GM19328 (cell line): ENCODE measurements at regions not wholly inside any gene's neighbourhood (a gene's known extent, or its start where the extent isn't known, plus 50 kb on each side); places are given as distances from the start of the nearest gene placed in this dataset.
"Not testable (repeated sequence)": the region's sequence is repeated elsewhere in the genome, so short reads cannot be mapped to it uniquely, and the experiment has no call there.

ENCODE experiments used
- ATAC-seq: cut with Tn5 transposase; IDR thresholded peaks from one replicate; pipeline ENCODE4 v1.9.1; 2021; ENCODE audit warnings: mild to moderate bottlenecking, moderate library complexity; ENCODE audit not compliant: unreplicated experiment

DNA sequence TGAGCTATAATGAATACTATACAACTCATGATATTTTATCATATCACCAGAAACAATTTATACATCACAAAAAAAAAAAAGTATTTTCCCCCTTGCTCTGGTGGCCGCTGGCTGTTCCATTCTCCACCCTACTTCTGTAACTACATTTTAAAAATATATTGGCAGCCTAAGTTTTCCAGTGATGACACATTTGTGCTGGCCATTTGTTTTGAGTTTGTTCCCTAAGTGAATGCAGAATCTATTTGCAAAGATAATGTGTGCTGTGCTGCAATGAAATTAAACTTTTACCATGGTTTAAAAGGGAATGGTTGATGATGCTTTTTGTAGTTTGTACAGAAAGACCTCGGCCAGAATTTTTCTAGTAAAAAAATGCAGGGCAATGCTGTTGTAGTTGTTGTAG, 1092.8 kb downstream of the TMTC2 start:
- no peak for ATAC-seq

DNA sequence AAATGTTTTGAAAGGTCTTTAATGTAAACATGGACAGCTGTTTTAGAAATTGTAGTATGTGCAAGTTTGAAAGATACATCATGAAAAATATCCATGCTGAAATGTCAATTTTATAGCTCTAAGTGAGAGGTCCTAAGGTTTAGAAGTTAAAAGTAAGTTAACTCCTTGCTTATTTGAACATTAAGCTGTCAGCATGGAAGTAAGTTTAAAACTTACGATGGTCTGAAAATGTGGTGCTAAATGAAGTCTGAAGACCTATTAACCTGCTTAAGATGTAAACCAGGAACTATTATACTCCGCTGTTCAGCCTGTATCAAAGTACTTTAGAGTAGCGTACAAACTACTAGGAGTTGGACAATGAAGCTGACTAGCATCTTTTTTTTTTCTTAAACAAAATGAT, 1082.4 kb downstream of the TMTC2 start:
- no peak for ATAC-seq

DNA sequence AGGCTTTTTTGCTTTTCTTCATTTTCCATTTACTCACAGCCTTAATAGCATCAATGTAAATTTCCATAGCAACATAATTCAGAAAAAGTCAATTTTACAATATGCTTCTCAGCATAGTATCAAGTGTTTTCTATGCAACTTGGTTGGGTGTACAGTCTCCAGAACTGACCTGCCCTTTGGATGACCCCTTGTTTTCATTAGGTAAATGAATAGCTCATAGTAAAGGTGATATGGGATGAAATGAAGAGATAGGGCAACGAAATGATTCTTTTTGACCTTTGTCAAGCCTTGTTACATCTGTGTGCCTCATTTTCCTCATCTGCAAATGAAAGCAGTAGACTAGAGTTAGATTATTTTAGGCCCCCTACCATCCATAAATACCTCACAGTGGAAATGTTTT, 1081.0 kb downstream of the TMTC2 start:
- ATAC-seq = no peak

DNA sequence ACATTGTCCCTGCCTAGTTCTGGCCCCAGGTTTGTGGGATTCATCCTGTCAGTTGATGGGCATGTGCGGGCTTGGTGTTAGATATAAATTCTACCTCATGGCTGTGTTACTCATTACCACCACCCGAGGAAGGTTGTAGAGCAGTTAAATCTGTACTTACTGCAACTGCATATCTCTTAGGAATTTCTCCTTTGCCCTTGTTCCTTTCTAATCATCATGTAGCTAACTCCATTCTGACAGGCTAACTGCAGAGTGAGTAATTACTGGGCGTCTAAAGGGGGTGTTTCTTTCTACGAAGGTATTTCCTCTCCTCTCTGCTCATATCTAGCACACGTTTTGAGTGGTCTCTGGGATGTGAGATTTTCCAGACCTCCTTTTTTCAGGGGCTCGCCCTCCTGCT, 1076.7 kb downstream of the TMTC2 start:
- ATAC-seq = no peak

DNA sequence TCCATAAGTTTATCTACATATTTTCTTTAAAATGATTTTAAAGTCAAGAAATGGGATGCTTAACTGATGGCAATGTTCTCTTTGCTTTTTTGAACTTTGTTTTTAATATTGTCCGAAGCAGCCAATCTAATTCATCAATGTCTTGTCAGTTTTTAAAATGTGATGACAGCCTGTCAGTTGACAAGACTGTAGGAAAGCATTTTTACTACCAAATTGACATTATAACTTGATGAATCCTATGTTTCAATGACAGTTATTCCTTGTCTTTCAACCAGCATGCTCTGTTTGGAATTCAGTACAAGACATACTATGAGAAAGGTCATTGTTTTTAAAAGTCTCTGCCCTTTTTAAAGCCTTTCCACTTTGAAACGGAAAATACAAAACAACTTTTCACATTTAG, 1073.2 kb downstream of the TMTC2 start:
- no peak for ATAC-seq

DNA sequence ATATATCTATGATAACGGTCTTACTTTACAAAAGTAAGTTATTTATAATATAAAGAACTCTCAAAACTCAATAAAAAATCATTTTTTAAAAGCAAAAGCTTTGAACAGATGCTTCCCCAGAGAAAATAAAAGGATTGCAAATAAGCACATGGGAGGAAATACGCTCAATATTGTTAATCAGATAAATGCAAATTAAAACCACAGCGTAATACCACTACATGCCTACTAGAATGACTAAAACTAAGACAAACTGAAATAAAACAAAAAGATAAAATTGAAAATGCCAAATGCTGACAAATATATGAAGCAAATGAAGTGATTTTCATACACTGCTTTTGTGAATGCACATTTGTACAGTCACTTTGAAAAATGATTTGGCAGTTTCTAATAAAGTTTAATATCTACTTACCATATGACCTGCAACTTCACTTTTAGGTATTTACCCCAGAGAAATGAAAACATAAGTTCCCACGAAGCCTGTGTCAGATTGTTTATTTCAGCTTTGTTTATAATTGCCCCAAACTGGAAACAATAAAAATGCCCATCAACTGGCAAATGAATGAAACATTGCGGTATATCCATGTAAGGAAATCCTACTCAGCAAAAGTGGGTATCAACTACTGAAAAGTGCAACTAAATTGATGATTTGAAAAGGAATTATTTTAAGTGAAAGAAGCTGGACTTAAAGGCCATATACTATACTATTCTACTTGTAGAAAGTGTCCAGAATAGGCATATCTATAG, 1072.4 kb downstream of the TMTC2 start:
- ATAC-seq = no peak

DNA sequence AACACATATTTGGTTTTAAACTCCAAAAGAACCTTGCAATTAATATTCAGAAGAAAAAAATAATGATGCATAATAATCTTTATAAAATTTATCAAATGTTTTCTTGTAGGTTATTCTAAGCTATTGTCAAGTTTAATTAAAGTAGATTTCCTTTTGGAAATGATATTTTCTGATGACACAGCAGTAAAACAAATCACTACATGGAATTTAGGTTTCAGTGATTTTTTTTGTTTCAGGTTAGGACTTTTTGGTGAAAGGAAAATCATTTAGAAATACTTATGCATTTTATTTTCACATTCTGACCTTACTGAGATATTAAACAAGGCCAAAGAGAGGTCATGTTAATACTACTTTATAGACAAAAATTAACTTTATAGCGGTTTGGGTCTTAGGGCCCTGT, 1067.2 kb downstream of the TMTC2 start:
- ATAC-seq = no peak

DNA sequence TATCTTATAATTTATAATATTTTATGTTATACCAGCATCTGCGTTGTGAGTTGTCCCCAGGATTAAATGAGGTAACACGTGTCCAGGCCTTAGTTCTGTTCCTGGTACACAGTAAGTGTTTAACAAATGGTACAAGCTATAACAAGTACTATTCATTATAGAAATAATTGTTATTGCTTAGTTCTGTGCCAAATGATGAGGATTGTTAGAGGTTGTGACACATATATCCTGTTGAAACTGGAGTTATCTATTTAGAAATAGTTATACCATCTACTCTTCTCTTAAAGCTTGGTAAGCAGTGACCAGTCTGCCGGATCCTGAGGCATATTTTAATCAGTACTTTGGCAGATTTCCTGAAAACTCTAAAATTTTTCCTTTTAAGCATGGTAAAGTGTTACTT, 1066.5 kb downstream of the TMTC2 start:
- no peak for ATAC-seq

DNA sequence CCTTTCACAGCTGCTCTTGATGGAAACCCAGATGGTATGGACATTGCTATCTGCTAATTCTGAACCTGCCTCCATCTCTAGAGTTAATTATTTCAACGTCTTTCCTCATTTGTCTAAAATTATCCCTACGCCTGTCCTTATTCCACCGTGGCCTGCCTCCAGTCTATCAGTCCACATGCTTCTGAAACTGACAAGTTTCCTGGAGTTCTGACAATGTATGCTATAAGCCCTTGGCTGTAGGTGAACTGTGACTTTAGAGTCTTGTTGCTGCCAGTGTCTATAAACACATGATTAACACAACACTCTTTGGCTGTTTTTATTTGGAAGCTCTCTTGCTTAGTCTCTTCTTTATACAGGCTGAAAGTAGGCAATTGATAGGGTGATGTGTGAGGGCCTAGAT, 1052.9 kb downstream of the TMTC2 start:
- no peak for ATAC-seq

DNA sequence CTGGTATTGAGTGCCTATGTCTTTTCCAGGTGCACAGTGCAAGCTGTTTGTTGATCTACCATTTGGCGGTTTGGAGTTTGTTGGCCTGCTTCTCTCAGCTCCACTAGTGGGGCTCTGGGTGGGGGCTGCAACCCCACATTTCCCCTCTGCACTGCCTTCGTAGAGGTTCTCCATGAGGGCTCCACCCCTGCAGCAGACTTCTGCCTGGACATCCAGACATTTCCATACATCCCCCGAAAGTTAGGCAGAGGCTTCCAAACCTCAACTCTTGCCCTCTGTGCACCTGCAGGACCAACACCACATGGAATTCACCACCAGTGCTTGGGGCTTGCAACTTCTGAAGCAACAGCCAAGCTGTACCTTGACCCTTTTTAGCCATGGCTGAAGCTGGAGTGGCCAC, 1024.1 kb downstream of the TMTC2 start:
- no peak for ATAC-seq

DNA sequence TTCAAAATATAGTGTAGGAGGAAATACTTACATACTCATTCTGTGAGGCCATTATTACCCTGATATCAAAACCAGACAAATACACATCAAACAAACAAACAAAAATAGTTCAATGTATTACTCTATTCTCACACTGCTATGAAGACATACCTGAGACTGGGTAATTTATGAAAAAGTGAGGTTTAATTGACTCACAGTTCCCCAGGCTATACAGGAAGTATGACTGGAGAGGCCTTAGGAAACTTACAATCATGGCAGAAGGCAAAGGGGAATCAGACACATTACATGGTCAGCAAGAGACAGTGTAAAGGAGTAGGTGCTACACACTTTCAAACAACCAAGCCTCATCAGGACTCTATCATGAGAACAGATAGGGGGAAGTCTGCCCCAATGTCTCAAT, 1023.2 kb downstream of the TMTC2 start:
- no peak for ATAC-seq

DNA sequence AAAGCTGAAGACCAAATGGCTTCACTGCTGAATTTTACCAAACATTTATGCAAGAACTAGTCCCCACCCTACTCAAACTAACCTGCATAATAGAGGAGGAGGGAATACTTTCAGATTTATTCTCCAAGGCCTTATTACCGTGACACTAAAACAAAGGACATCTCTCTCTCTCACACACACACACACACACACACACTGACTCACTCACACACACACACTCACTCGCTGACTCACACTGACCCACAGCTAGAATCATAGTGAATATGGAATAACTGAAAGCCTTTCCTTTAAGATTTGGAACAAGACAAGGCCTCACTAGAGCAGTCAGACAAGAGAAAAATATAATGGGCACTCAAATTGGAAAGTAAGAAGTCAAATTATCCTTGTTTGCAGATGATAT, 1014.1 kb downstream of the TMTC2 start:
- ATAC-seq = no peak

DNA sequence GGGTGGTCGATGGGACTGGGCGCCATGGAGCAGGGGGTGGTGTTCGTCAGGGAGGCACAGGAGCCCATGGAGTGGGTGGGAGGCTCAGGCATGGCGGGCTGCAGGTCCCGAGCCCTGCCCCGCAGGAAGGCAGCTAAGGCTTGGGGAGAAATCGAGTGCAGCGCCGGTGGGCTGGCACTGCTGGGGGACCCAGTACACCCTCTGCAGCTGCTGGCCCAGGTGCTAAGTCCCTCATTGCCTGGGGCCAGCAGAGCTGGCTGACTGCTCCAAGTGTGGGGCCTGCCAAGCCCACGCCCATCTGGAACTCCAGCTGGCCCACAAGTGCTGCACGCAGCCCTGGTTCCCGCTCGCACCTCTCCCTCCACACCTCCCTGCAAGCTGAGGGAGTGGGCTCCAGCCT, 1009.6 kb downstream of the TMTC2 start:
- ATAC-seq = not testable (repeated sequence)

DNA sequence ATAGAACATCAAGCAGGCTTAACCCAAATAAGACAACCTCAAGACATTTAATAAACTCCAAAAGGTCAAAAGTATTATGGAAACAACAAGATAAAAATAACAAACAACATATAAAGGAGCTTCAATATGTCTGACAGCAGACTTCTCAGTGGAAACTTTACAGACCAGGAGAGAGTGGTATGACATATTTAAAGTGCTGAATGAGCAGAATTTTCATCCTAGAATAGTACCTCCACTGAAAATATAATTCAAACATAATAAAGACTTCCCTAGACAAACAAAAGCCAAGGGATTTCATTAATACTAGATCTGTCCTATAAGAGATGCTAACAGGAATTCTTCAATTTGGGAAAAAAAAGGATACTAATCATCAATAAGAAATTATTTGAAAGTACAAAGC, 1005.0 kb downstream of the TMTC2 start:
- no peak for ATAC-seq

DNA sequence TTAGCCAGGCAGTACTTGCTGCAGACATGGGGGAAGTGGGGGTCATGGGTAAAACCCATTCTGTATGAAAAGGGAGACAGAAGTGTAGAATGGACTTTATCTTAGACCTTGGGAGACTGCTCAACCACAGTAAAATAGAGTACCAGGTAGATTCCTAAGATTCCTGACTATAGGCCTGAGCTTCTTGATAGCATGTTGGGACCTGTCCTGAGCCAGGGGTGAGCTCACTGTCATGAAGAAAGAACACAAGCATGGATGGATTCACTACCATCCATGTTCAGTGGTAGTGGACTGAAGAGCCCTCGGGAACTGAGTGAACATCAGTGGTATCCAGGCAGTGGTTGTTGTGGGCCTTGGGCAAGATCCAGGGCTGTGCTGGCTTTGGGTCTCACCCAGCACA, 1003.8 kb downstream of the TMTC2 start:
- ATAC-seq = no peak

DNA sequence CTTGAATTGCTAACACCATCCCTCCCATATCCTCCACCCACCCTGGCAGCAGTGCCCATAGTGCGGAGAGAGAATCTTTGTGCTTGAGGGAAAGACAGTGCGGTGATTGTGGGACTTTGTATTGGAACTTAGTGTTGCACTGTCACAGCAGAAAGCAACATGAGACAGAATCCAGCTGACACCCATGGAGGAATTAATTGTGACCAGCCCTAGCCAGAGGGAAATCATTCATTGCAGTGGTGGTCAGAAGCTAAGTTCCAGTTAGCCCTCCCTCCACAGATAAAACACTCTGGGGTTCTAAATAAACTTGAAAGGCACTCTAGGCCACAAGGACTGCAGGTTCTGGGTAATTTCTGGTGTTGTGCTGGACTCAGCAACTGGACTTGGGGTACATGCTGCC, 1002.6 kb downstream of the TMTC2 start:
- ATAC-seq = no peak

DNA sequence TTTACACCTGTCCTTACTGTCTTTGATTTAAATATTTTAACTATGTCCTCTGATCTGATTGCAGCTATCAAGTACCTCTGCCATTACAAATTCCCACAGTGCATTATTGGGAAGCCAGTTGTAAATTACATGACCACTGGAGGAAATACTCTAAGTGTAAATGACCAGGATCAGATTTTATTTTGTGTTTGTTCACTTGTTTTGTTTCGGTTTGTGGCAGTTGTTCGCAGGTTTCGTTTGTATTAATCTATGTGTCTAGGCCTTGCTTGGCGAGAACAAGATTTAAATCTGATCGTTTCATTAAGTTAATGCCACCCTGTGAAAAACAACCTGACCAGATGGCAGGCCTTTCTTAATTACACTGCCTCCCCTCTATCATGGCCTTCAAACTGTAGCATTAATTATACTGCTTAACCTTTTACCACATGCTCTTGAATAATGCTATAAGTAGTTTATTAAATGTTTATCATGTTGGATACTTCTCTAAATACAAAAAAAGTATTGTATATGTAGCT, 990.1 kb downstream of the TMTC2 start:
- no peak for ATAC-seq

DNA sequence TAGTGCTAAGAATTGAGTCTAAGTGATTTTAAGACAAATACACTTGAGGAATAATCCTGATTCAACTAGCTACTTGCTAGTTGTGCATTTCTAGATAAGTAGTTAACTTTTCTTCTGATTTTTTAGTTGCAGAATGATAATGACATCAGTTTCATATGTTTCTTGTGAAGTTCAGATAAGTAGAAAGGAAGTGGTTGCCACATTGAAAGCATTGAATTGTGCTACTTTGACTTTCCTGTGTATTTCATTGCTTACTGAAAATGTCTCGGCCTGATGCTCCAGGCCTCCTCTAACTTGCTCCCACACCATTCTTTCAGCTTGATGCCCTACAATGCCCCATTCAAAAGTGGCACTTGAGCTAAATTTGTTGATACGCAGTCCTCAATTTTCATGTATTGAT, 980.0 kb downstream of the TMTC2 start:
- ATAC-seq = no peak

DNA sequence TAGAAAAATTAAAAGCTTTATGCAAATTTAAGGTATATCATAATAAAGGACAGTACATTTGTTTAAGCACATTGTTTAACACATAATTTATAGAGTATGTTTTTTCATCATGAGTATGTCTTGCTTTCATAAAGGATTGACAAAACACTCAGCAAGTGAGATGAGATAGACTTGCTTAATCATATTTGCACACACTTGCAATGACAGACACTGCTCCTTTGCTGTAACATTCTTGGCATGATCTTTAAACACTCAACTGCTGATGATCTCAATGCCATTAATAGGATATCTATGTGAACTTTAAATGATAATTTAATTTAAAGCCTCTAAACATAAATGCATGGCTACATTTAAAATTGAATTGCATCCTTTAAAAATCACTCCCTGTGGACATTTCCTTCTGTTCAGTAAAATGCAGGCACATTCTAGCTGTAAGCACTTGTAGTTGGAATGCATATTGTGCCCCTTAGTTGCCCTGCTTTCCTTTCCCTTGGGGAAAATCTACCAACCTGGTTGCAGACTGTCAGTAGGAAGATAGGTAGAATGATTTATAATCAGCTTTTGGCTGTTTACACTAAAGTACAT, 979.0 kb downstream of the TMTC2 start:
- ATAC-seq = no peak

DNA sequence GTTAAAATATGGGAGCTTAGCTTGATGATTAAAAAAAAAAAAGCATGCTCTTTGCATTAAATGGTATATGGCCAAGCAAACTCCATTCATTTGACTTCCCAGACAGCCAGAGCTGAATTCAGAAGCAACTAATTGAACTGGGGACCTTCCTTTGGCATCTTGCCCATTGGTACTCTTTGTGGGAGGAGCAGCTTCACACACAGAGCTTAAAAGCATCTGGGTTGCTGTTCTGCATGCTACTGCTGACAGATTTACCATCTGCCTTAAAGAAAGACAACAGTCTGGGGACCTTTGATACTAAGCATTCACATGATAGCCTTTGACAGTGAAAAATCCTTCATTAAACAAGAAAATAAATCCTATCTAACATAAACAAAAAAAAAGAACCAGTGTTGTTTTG, 977.9 kb downstream of the TMTC2 start:
- no peak for ATAC-seq

DNA sequence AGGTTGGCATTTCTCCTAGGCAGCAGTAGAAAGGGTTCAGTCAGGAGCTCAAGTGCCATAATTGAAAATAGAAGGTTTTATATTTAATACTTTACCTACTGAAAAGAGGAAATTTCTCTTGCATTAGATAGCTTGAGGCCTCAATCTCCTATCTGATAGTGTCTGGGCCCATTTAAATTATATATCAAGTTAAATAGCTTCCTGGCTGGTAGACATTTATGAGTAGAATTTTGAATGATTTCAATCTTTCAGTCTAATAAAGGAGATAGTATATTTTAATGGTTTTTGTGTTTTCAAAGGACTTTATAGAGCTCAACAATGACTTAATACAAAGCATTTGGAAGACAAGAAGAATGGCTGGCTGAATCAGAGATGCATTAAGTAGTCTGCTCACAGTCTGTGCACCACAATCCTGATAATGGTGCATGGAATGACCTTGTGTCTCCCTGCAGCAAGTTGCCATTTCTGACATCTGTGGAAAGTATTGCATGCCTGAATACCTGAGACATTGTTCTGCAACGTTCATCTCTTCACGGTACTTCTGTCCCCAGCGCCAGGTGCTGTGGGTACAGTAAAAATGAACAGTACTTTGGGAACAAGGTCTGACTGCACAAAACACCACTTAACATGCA, 974.1 kb downstream of the TMTC2 start:
- no peak for ATAC-seq

DNA sequence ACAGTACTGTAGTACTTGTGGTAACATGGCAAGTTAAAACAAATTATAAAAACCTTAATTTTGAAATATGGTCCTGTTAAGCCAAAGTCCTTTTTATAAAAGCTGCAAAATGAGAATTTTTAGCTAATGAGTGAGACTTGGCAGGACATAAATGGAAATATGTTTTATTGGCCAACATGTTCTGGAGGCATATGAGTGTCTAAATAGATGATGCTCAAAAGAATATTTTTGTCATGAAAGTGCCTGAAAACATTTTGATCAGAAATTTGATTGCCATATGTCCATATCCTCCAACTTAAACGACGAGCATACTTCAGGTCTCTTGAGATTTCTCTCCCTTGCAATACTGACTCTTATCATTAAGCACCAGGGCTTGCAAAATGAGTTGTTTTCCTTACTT, 972.6 kb downstream of the TMTC2 start:
- ATAC-seq = no peak
